ENCODE measurements at regions not wholly inside any gene's neighbourhood (a gene's known extent, or its start where the extent isn't known, plus 50 kb on each side); places are given as distances from the start of the nearest gene placed in this dataset.

DNA sequence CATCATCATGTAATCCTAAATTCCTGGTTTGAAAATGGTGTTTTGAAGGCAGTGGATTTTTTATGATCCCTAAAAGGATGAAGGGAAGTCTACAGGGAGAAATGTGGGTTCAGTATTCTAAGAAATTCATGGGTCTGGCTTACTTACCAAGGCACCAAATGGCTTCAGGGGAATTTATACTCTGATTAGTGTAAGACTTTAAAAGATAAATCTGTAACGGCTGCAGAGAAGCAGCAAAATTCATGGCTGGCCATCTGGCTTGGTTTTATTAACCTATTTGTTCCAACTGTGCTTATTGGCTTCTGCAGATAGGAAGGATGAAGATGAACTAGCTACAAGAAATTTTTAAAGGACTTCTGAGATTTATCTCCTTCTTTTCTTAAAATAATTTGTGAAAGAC is 222.8 kb downstream of the TENT4A start:
- Histone ChIP-seq H3K4me1 (ENCODE audit: control insufficient read depth, insufficient read depth, low read depth, low read length) (no peaks in the 10 kb centered on the region), H2BK5ac (ENCODE audit: low read depth, low read length, poor library complexity, severe bottlenecking) (no peak overlapping the region), H2BK12ac (ENCODE audit: low read length in 2 of 2) (no peak overlapping the region), H3K14ac (ENCODE audit: low read length in 2 of 2) (no peak overlapping the region), H4K8ac (ENCODE audit: low read length) (no peak overlapping the region), H3K9ac (ENCODE audit: low read length) (no peak overlapping the region), H3K27me3 (ENCODE audit: control insufficient read depth in 1 of 2, insufficient read depth in 1 of 2, low read length in 2 of 2) (no peaks in the 10 kb centered on the region), H2BK15ac (ENCODE audit: low read depth, poor library complexity, severe bottlenecking) (no peak overlapping the region), H2AFZ (ENCODE audit: low read depth, low read length) (no peak overlapping the region), H3K4me3 (ENCODE audit: insufficient read depth in 1 of 2, low read depth in 1 of 2, low read length in 2 of 2) (no peak overlapping the region), H3K4me2 (ENCODE audit: low read length, poor library complexity, severe bottlenecking) (no peak overlapping the region), H2BK120ac (ENCODE audit: low read depth, low read length) (no peak overlapping the region), H2AK5ac (ENCODE audit: low read length, severe bottlenecking) (no peak overlapping the region), H3K23ac (ENCODE audit: low read length in 2 of 2) (no peak overlapping the region), H3K18ac (ENCODE audit: low read depth in 1 of 2, low read length in 2 of 2) (no peak overlapping the region), H3K79me1 (replicated peaks; ENCODE audit: low read length, poor library complexity, severe bottlenecking) (no peaks in the 10 kb centered on the region), H3K4ac (ENCODE audit: low read depth in 1 of 2, low read length in 2 of 2) (no peak overlapping the region), H3K36me3 (ENCODE audit: control insufficient read depth in 1 of 2, insufficient read depth in 2 of 2, low read depth in 1 of 2, low read length in 2 of 2) (no peaks in the 10 kb centered on the region), H4K91ac (ENCODE audit: low read length) (no peak overlapping the region), H3K9me3 (ENCODE audit: control insufficient read depth, low read length) (no peaks in the 10 kb centered on the region), H3K27ac (ENCODE audit: low read length, poor library complexity, severe bottlenecking) (no peak overlapping the region)
- DNase-seq: no peak
- 30% methylated on average over 1 of the region's 1 CpG for WGBS

DNA sequence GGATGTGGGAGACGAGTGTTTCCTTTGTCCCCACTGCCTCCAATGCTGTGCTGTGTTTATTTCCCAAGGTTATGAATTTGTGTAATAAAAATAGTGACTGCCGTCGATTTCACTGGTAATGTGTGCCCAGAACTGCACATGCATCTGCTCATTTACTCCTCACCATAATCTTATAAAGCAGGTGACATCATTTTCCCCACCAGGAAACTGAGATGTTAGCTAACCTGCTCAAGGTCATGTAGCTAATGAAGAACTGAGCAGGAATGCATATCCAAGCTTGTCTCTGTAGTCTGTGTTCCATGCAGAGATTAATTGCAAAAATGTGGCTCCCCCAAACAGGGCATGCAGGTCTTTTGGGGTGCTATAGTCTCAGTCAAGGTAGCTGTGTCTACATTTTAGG is 224.4 kb downstream of the TENT4A start:
- Histone ChIP-seq H3K18ac (ENCODE audit: low read depth in 1 of 2, low read length in 2 of 2) (no peak overlapping the region), H2BK5ac (ENCODE audit: low read depth, low read length, poor library complexity, severe bottlenecking) (no peak overlapping the region), H3K36me3 (ENCODE audit: control insufficient read depth in 1 of 2, insufficient read depth in 2 of 2, low read depth in 1 of 2, low read length in 2 of 2) (no peaks in the 10 kb centered on the region), H3K4me3 (ENCODE audit: insufficient read depth in 1 of 2, low read depth in 1 of 2, low read length in 2 of 2) (no peak overlapping the region), H2BK120ac (ENCODE audit: low read depth, low read length) (no peak overlapping the region), H3K27ac (ENCODE audit: low read length, poor library complexity, severe bottlenecking) (no peak overlapping the region), H3K27me3 (ENCODE audit: control insufficient read depth in 1 of 2, insufficient read depth in 1 of 2, low read length in 2 of 2) (no peaks in the 10 kb centered on the region), H3K9me3 (ENCODE audit: control insufficient read depth, low read length) (no peaks in the 10 kb centered on the region), H3K23ac (ENCODE audit: low read length in 2 of 2) (no peak overlapping the region), H3K79me1 (replicated peaks; ENCODE audit: low read length, poor library complexity, severe bottlenecking) (no peaks in the 10 kb centered on the region), H2AK5ac (ENCODE audit: low read length, severe bottlenecking) (no peak overlapping the region), H2AFZ (ENCODE audit: low read depth, low read length) (no peak overlapping the region), H3K4me2 (ENCODE audit: low read length, poor library complexity, severe bottlenecking) (no peak overlapping the region), H4K91ac (ENCODE audit: low read length) (no peak overlapping the region), H3K14ac (ENCODE audit: low read length in 2 of 2) (no peak overlapping the region), H2BK15ac (ENCODE audit: low read depth, poor library complexity, severe bottlenecking) (no peak overlapping the region), H3K4ac (ENCODE audit: low read depth in 1 of 2, low read length in 2 of 2) (no peak overlapping the region), H3K9ac (ENCODE audit: low read length) (no peak overlapping the region), H4K8ac (ENCODE audit: low read length) (no peak overlapping the region), H2BK12ac (ENCODE audit: low read length in 2 of 2) (no peak overlapping the region), H3K4me1 (ENCODE audit: control insufficient read depth, insufficient read depth, low read depth, low read length) (no peaks in the 10 kb centered on the region)
- no CpG with 5 or more reads among the region's 3 CpGs for WGBS
- no peak for DNase-seq

DNA sequence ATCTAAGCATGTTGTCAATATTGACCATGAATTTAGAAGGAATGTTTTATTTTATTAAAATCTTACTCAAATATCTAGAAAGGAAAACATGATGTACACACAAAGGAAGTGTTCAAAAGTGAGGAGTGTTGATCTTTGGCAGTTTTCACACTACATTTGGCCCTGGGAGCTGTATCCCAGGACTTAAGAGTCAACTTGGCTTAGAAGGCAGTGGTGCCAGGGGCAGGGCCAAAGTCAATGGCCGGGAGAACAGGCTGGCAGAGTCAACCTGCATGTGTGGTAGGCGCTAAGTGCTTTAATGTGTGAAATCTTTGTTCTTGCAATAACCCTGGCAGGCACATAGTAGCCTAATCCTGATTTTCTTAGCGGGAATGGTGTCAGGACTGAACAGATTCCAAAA is 228.4 kb downstream of the TENT4A start:
- Histone ChIP-seq H2BK120ac (ENCODE audit: low read depth, low read length) (no peak overlapping the region), H3K79me1 (replicated peaks; ENCODE audit: low read length, poor library complexity, severe bottlenecking) (no peaks in the 10 kb centered on the region), H4K8ac (ENCODE audit: low read length) (no peak overlapping the region), H3K9me3 (ENCODE audit: control insufficient read depth, low read length) (peaks cover 4% of the 10 kb centered on the region), H3K18ac (ENCODE audit: low read depth in 1 of 2, low read length in 2 of 2) (no peak overlapping the region), H2BK5ac (ENCODE audit: low read depth, low read length, poor library complexity, severe bottlenecking) (no peak overlapping the region), H2AK5ac (ENCODE audit: low read length, severe bottlenecking) (no peak overlapping the region), H3K14ac (ENCODE audit: low read length in 2 of 2) (no peak overlapping the region), H2AFZ (ENCODE audit: low read depth, low read length) (no peak overlapping the region), H3K4me3 (ENCODE audit: insufficient read depth in 1 of 2, low read depth in 1 of 2, low read length in 2 of 2) (no peak overlapping the region), H3K9ac (ENCODE audit: low read length) (no peak overlapping the region), H3K4me2 (ENCODE audit: low read length, poor library complexity, severe bottlenecking) (no peak overlapping the region), H3K4me1 (ENCODE audit: control insufficient read depth, insufficient read depth, low read depth, low read length) (no peaks in the 10 kb centered on the region), H3K36me3 (ENCODE audit: control insufficient read depth in 1 of 2, insufficient read depth in 2 of 2, low read depth in 1 of 2, low read length in 2 of 2) (no peaks in the 10 kb centered on the region), H2BK12ac (ENCODE audit: low read length in 2 of 2) (no peak overlapping the region), H3K27ac (ENCODE audit: low read length, poor library complexity, severe bottlenecking) (no peak overlapping the region), H2BK15ac (ENCODE audit: low read depth, poor library complexity, severe bottlenecking) (no peak overlapping the region), H4K91ac (ENCODE audit: low read length) (no peak overlapping the region), H3K4ac (ENCODE audit: low read depth in 1 of 2, low read length in 2 of 2) (no peak overlapping the region), H3K23ac (ENCODE audit: low read length in 2 of 2) (no peak overlapping the region), H3K27me3 (ENCODE audit: control insufficient read depth in 1 of 2, insufficient read depth in 1 of 2, low read length in 2 of 2) (no peaks in the 10 kb centered on the region)
- WGBS: 46% methylated on average over 3 of the region's 3 CpGs
- DNase-seq: no peak

DNA sequence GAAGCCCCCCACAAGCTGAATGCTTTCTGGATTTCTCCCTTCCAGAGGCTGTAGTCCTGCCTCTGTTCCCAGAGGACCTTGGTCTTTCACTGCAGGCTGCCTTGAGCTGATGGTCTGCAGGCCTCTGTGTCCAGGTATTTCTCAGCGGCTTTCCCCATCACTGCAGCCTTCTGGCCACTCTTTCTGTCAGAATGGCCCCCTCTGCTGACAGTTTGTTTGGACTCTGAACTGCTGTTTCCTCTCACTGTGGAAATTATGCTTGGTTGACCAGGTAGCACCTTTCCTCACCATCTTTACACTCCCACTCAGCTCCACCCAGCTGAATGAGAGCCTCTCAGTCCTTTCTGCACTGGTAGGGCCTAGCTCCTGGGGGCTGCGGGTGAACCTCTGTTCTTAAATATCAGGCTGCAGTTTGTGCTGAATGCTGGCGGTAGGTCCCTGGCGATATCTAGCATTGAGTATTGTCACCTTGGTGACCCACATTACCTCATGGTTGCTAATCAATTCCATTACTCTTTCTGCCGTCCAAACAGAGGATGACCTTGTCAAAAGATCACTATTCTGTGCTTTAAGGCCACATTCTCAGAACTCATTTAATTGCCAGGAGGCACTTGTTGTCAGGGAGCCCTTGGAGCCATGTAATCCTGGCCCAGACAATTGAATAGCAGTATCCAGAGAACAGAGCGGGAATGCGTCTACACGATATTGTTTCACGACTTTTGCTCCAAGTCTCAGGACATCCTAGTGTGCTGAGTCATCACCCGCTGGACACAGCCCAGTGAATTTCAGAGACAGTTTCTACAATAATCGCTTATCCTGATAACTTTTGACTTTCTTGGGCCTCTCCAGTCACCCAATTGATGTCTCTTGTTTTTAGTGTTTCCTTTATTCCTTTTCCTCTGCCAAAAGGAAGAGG is 230.2 kb downstream of the TENT4A start:
- Histone ChIP-seq H3K23ac (ENCODE audit: low read length in 2 of 2) (no peak overlapping the region), H2BK120ac (ENCODE audit: low read depth, low read length) (no peak overlapping the region)
- 82% methylated on average over 11 of the region's 11 CpGs for WGBS

More for the DNA sequence above, 230.2 kb downstream of the TENT4A start:
- Histone ChIP-seq H4K91ac (ENCODE audit: low read length) (no peak overlapping the region), H3K27ac (ENCODE audit: low read length, poor library complexity, severe bottlenecking) (no peak overlapping the region), H2AK5ac (ENCODE audit: low read length, severe bottlenecking) (no peak overlapping the region), H3K27me3 (ENCODE audit: control insufficient read depth in 1 of 2, insufficient read depth in 1 of 2, low read length in 2 of 2) (no peaks in the 10 kb centered on the region), H2BK12ac (ENCODE audit: low read length in 2 of 2) (no peak overlapping the region), H3K36me3 (ENCODE audit: control insufficient read depth in 1 of 2, insufficient read depth in 2 of 2, low read depth in 1 of 2, low read length in 2 of 2) (no peaks in the 10 kb centered on the region), H3K4me2 (ENCODE audit: low read length, poor library complexity, severe bottlenecking) (no peak overlapping the region), H2AFZ (ENCODE audit: low read depth, low read length) (no peak overlapping the region), H3K18ac (ENCODE audit: low read depth in 1 of 2, low read length in 2 of 2) (no peak overlapping the region), H3K4me3 (ENCODE audit: insufficient read depth in 1 of 2, low read depth in 1 of 2, low read length in 2 of 2) (no peak overlapping the region), H2BK15ac (ENCODE audit: low read depth, poor library complexity, severe bottlenecking) (no peak overlapping the region), H3K14ac (ENCODE audit: low read length in 2 of 2) (no peak overlapping the region), H2BK5ac (ENCODE audit: low read depth, low read length, poor library complexity, severe bottlenecking) (no peak overlapping the region), H3K9ac (ENCODE audit: low read length) (no peak overlapping the region), H3K79me1 (replicated peaks; ENCODE audit: low read length, poor library complexity, severe bottlenecking) (no peaks in the 10 kb centered on the region), H3K9me3 (ENCODE audit: control insufficient read depth, low read length) (peaks cover 4% of the 10 kb centered on the region), H3K4ac (ENCODE audit: low read depth in 1 of 2, low read length in 2 of 2) (no peak overlapping the region), H3K4me1 (ENCODE audit: control insufficient read depth, insufficient read depth, low read depth, low read length) (no peaks in the 10 kb centered on the region), H4K8ac (ENCODE audit: low read length) (no peak overlapping the region)
- DNase-seq: no peak
